Activated CD4-positive, alpha-beta T cell treated with anti-CD3 and anti-CD28 coated beads, Interleukin-2, amount 50 U/mL, for 16 hours (primary cell): ENCODE measurements at regions not wholly inside any gene's neighbourhood (a gene's known extent, or its start where the extent isn't known, plus 50 kb on each side); places are given as distances from the start of the nearest gene placed in this dataset.

Experiments used
- DNase-seq: peaks from one replicate; pipeline ENCODE4 v3.0.0-alpha.2; 2020

GRCh38 chr2:71950256-71951082, 197.2 kb downstream of the CYP26B1 start:
- DNase-seq: no peak

- no peak for DNase-seq
Observed at GRCh38 chr2:71949537-71949798, 198.2 kb downstream of the CYP26B1 start.

- no peak for DNase-seq
Observed at GRCh38 chr2:71948781-71949536, 198.7 kb downstream of the CYP26B1 start.

GRCh38 chr2:71947809-71948208, 199.9 kb downstream of the CYP26B1 start:
- DNase-seq: no peak

- DNase-seq: no peak
Observed at GRCh38 chr2:71945603-71945959, 202.1 kb downstream of the CYP26B1 start.

GRCh38 chr2:71944806-71945602, 202.7 kb downstream of the CYP26B1 start:
- DNase-seq: no peak

GRCh38 chr2:71944183-71944550, 203.5 kb downstream of the CYP26B1 start:
- DNase-seq: no peak

GRCh38 chr2:71943238-71944182, 204.2 kb downstream of the CYP26B1 start:
- no peak for DNase-seq

GRCh38 chr2:71941726-71942525, 205.7 kb downstream of the CYP26B1 start:
- DNase-seq: no peak

GRCh38 chr2:71940695-71941094, 207.0 kb downstream of the CYP26B1 start:
- no peak for DNase-seq

GRCh38 chr2:71939588-71940535, 207.8 kb downstream of the CYP26B1 start:
- DNase-seq: no peak

- DNase-seq: no peak
Observed at GRCh38 chr2:71938659-71939587, 208.7 kb downstream of the CYP26B1 start.

GRCh38 chr2:71938108-71938507, 209.6 kb downstream of the CYP26B1 start:
- no peak for DNase-seq

GRCh38 chr2:71937396-71937795, 210.3 kb downstream of the CYP26B1 start:
- DNase-seq: no peak

GRCh38 chr2:71936076-71937030, 211.3 kb downstream of the CYP26B1 start:
- DNase-seq: no peak

- no peak for DNase-seq
Observed at GRCh38 chr2:71935262-71935848, 212.3 kb downstream of the CYP26B1 start.

GRCh38 chr2:71934595-71935261, 212.9 kb downstream of the CYP26B1 start:
- DNase-seq: no peak
